ENCODE measurements at regions not wholly inside any gene's neighbourhood (a gene's known extent, or its start where the extent isn't known, plus 50 kb on each side); places are given as distances from the start of the nearest gene placed in this dataset.

DNA sequence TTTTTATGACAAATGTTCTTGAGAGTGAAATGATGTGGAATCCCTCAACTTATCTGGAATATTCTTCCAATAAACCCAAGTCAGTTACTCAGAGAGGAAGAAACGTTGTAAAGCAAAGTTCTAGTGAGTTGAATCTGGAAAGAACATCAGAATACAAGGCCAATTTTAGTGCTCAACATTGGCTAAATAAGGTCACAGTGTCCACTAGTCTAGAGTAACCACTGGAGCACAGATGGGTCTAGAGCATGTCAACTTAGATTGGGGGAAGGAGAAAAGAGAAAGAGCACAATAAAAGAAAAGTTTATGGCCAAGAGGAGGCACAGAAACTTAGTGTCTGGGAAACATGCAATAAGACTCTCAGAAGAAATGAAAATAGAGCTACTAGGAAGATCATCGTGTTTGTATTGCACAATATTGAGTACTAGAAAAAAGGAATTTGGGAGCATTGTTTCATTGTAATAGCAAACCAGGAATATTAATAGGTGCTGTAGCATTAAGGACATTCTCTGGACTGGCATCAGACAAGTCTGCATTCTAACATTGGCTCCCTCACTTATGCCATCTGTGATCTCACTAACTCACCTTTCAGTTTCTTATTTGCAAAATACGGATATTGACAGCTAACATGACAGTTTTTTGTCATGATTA, 1318.5 kb downstream of the PCDH9 start:
- no peak for TF ChIP-seq CTCF (IDR thresholded peaks at IDR 0.05)
- Histone ChIP-seq H3K4me1 (no peaks in the 10 kb centered on the region), H3K9me3 (no peaks in the 10 kb centered on the region), H3K4me3 (no peak overlapping the region), H3K27ac (no peak overlapping the region), H3K36me3 (no peaks in the 10 kb centered on the region), H3K27me3 (no peaks in the 10 kb centered on the region), H3K9ac (ENCODE audit: low read depth in 2 of 2, low read length in 2 of 2) (no peak overlapping the region)
- intact Hi-C loops (cut with DNase I) = no loop called here
- DNase-seq = no peak

- H3K9ac ChIP-seq (ENCODE audit: low read depth in 2 of 2, low read length in 2 of 2) = no peak overlapping the region
- intact Hi-C loops (cut with DNase I) = no loop called here
- H3K36me3 ChIP-seq = no peaks in the 10 kb centered on the region
- H3K4me3 ChIP-seq = no peak overlapping the region
- H3K27me3 ChIP-seq = no peaks in the 10 kb centered on the region
- no peak for TF ChIP-seq CTCF (IDR thresholded peaks at IDR 0.05)
- no peaks in the 10 kb centered on the region for H3K9me3 ChIP-seq
- no peaks in the 10 kb centered on the region for H3K4me1 ChIP-seq
- H3K27ac ChIP-seq = no peak overlapping the region
- no peak for DNase-seq
Measured at GRCh38 chr13:65909501-65909900, 1320.6 kb downstream of the PCDH9 start.

- Histone ChIP-seq H3K27me3 (no peaks in the 10 kb centered on the region), H3K4me1 (no peaks in the 10 kb centered on the region), H3K4me3 (no peak overlapping the region), H3K27ac (no peak overlapping the region), H3K36me3 (no peaks in the 10 kb centered on the region), H3K9ac (ENCODE audit: low read depth in 2 of 2, low read length in 2 of 2) (no peak overlapping the region), H3K9me3 (no peaks in the 10 kb centered on the region)
- intact Hi-C loops (cut with DNase I) = no loop called here
- DNase-seq = no peak
- no peak for TF ChIP-seq CTCF (IDR thresholded peaks at IDR 0.05)
Measured at GRCh38 chr13:65907666-65908525, 1322.2 kb downstream of the PCDH9 start.

DNA sequence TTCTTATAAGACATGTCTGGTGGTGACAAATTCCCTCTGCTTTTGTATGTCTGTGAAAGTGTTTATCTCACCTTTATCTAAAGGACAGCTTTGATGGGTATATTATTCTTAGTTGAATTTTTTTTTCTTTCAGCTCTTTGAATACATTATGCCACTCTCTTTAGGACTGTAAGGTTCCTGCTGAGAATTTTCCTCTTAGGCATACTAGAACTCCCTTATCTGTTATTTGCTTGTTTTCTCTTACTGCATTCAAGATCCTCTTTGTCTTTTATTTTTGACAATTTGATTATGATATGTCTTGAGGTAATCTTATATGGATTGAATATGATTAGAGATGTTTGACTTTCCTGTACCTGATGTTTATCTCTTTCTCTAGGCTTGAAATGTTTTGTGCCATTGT, 1328.4 kb downstream of the PCDH9 start:
- Histone ChIP-seq H3K36me3 (no peaks in the 10 kb centered on the region), H3K4me3 (no peak overlapping the region), H3K9ac (ENCODE audit: low read depth in 2 of 2, low read length in 2 of 2) (no peak overlapping the region), H3K27me3 (no peaks in the 10 kb centered on the region), H3K27ac (no peak overlapping the region), H3K4me1 (no peaks in the 10 kb centered on the region), H3K9me3 (no peaks in the 10 kb centered on the region)
- no peak for TF ChIP-seq CTCF (IDR thresholded peaks at IDR 0.05)
- no peak for DNase-seq
- intact Hi-C loops (cut with DNase I) = no loop called here

- no peak overlapping the region for H3K4me3 ChIP-seq
- no peak overlapping the region for H3K9ac ChIP-seq (ENCODE audit: low read depth in 2 of 2, low read length in 2 of 2)
- TF ChIP-seq CTCF (IDR thresholded peaks at IDR 0.05) = no peak
- H3K9me3 ChIP-seq = no peaks in the 10 kb centered on the region
- H3K4me1 ChIP-seq = no peaks in the 10 kb centered on the region
- intact Hi-C loops (cut with DNase I) = no loop called here
- DNase-seq = no peak
- no peak overlapping the region for H3K27ac ChIP-seq
- no peaks in the 10 kb centered on the region for H3K36me3 ChIP-seq
- H3K27me3 ChIP-seq = no peaks in the 10 kb centered on the region
Measured at GRCh38 chr13:65894049-65894448, 1336.1 kb downstream of the PCDH9 start.

All from colonic mucosa (tissue), 4 donors.